ENCODE measurements at regions not wholly inside any gene's neighbourhood (a gene's known extent, or its start where the extent isn't known, plus 50 kb on each side); places are given as distances from the start of the nearest gene placed in this dataset.

DNA sequence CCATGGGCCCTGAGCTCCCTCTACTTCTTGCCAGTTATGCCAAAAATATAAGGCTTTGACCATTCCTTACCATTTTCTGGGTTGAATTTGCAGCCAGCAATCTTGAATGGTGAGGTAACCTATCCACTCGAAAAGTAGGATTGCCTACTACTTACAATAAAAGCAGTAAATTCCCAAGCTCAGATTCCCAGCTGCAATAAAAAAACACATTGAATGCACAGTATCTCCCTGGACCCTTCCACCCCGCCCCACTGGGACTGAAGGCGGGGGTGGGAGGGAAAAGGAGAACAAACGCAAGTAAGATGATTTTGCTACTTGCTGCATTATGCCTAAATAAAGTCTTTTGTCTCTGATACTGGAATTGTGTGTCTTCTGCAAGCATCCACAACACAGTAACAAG, 301.9 kb downstream of the HGF start:
- Histone ChIP-seq H3K27ac (no peak overlapping the region), H3K4me1 (replicated peaks in 1 of 2) (no peaks in the 10 kb centered on the region), H3K27me3 (no peaks in the 10 kb centered on the region), H3K4me3 (no peak overlapping the region), H3K9me3 (replicated peaks in 1 of 3) (no peaks in the 10 kb centered on the region), H3K36me3 (replicated peaks in 1 of 2) (no peaks in the 10 kb centered on the region)
- TF ChIP-seq, protein P1, sequence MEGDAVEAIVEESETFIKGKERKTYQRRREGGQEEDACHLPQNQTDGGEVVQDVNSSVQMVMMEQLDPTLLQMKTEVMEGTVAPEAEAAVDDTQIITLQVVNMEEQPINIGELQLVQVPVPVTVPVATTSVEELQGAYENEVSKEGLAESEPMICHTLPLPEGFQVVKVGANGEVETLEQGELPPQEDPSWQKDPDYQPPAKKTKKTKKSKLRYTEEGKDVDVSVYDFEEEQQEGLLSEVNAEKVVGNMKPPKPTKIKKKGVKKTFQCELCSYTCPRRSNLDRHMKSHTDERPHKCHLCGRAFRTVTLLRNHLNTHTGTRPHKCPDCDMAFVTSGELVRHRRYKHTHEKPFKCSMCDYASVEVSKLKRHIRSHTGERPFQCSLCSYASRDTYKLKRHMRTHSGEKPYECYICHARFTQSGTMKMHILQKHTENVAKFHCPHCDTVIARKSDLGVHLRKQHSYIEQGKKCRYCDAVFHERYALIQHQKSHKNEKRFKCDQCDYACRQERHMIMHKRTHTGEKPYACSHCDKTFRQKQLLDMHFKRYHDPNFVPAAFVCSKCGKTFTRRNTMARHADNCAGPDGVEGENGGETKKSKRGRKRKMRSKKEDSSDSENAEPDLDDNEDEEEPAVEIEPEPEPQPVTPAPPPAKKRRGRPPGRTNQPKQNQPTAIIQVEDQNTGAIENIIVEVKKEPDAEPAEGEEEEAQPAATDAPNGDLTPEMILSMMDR (IDR thresholded peaks at IDR 0.05), result no peak
- no peak for TF ChIP-seq POLR2A (IDR thresholded peaks at IDR 0.05)
- no peak for DNase-seq
- intact Hi-C loops (cut with DNase I), result no loop called here
- WGBS, 4 donors, result 79 to 83% (median 81%) methylated on average over 4 of the region's 4 CpGs

DNA sequence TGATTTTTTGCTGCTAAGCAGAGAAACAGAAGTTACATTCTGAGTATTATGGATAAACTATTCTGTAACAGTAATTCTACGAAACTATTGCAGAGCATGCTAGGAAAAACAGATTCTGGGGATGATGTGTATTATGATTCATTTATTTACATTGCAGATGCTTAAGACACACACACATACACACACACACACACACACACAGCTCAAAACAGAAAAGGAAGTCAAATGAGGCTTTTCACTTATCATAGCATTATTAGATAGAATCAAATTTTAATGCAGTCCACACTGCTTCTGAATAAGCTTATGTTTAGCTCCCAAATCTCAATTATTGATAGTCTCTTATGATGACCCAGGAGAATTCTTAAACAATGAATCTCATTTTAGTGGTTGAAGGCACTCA, 307.2 kb downstream of the HGF start:
- 78 to 91% (median 86%) methylated on average over 1 of the region's 1 CpG for WGBS, 4 donors
- H3K36me3 ChIP-seq (replicated peaks in 1 of 2), result no peaks in the 10 kb centered on the region
- H3K9me3 ChIP-seq (replicated peaks in 1 of 3), result no peaks in the 10 kb centered on the region
- DNase-seq, result no peak
- intact Hi-C loops (cut with DNase I), result no loop called here
- H3K4me1 ChIP-seq (replicated peaks in 1 of 2), result no peaks in the 10 kb centered on the region
- H3K4me3 ChIP-seq, result no peak overlapping the region
- H3K27me3 ChIP-seq, result no peaks in the 10 kb centered on the region
- H3K27ac ChIP-seq, result no peak overlapping the region
- no peak for TF ChIP-seq POLR2A (IDR thresholded peaks at IDR 0.05)
- TF ChIP-seq, protein P1 (IDR thresholded peaks at IDR 0.05), result no peak

DNA sequence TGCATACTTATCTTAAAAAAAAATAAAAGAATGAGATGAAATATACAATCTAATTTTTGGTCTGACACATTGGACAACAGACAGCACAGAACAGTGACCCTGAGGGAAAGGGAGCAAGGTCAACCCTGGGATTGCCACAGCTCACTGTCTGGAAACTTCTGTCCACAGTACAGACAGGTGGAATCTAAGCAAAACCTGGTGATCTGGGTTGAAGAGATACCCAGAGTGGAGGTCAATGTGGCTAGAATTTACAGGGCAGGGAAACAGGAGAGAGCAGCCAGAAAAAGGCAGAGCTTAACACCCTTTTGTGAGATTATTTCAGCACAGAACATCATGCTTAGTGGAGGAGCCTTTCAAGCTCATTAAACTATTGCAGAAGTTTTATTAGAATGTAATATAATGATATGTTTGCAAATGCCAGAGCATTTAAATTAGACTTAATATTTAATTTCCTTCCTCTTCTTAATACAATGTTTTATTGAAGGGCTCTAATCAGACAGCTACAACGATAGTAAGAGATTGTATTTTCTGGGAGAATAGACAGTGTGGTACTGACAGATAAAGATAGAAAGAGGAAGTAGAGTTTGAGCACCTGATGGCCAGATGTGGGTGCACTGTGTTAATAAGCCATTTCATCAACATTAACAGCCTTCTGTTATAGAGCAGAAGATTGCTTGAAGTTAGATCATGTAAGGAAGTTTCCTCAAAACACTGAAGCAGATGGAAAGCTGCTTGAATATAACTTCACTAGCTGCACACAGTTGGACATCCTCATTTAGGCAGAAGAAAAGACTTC, 309.4 kb downstream of the HGF start:
- Histone ChIP-seq H3K27me3 (no peaks in the 10 kb centered on the region), H3K27ac (no peak overlapping the region), H3K9me3 (replicated peaks in 1 of 3) (no peaks in the 10 kb centered on the region), H3K36me3 (replicated peaks in 1 of 2) (no peaks in the 10 kb centered on the region), H3K4me1 (replicated peaks in 1 of 2) (no peaks in the 10 kb centered on the region), H3K4me3 (no peak overlapping the region)
- 21 to 44% (median 32%) methylated on average over 1 of the region's 1 CpG for WGBS, 4 donors
- intact Hi-C loops (cut with DNase I), result no loop called here
- DNase-seq, result no peak
- TF ChIP-seq, protein P1 (IDR thresholded peaks at IDR 0.05), result no peak
- no peak for TF ChIP-seq POLR2A (IDR thresholded peaks at IDR 0.05)

GRCh38 chr7:81459485-81459884, 310.4 kb downstream of the HGF start:
- DNase-seq, result no peak
- intact Hi-C loops (cut with DNase I), result loop anchor here in 1 of 2 donors (5.0 kb wide), 1 partner anchor 762 kb away; no protein-coding TSS in a partner anchor
- H3K27me3 ChIP-seq, result no peaks in the 10 kb centered on the region
- WGBS, 4 donors, result 84 to 97% (median 90%) methylated on average over 2 of the region's 2 CpGs
- no peaks in the 10 kb centered on the region for H3K9me3 ChIP-seq (replicated peaks in 1 of 3)
- H3K4me3 ChIP-seq, result no peak overlapping the region
- no peaks in the 10 kb centered on the region for H3K36me3 ChIP-seq (replicated peaks in 1 of 2)
- H3K4me1 ChIP-seq (replicated peaks in 1 of 2), result no peaks in the 10 kb centered on the region
- no peak for TF ChIP-seq POLR2A (IDR thresholded peaks at IDR 0.05)
- TF ChIP-seq, protein P1 (IDR thresholded peaks at IDR 0.05), result no peak
- no peak overlapping the region for H3K27ac ChIP-seq

Measured in adrenal gland (tissue), 9 donors.